ENCODE measurements at regions not wholly inside any gene's neighbourhood (a gene's known extent, or its start where the extent isn't known, plus 50 kb on each side); places are given as distances from the start of the nearest gene placed in this dataset.

GRCh38 chr3:111284503-111285183, 213.0 kb downstream of the NECTIN3 start:
- Histone ChIP-seq H3K9ac (ENCODE audit: control insufficient read depth, extremely low read depth, insufficient read depth, low read length) (no peak overlapping the region), H2AFZ (ENCODE audit: control insufficient read depth, low read length) (no peak overlapping the region), H3K36me3 (ENCODE audit: control insufficient read depth in 2 of 2, extremely low read depth in 1 of 2, insufficient read depth in 2 of 2, low read length in 2 of 2) (no peaks in the 10 kb centered on the region), H3K27me3 (ENCODE audit: control insufficient read depth, extremely low read depth, insufficient read depth, low read length) (no peaks in the 10 kb centered on the region), H3K4me1 (ENCODE audit: control insufficient read depth, extremely low read depth, insufficient read depth, low read length) (no peaks in the 10 kb centered on the region), H3K9me1 (ENCODE audit: control insufficient read depth, extremely low read depth, insufficient read depth, low read length) (no peaks in the 10 kb centered on the region), H3K79me2 (ENCODE audit: control insufficient read depth, insufficient read depth, low read length) (no peaks in the 10 kb centered on the region), H3K27ac (ENCODE audit: control insufficient read depth, insufficient read depth, low read length) (no peak overlapping the region), H3K4me2 (ENCODE audit: control insufficient read depth, extremely low read depth, insufficient read depth, low read depth, low read length) (no peak overlapping the region), H3K4me3 (ENCODE audit: control insufficient read depth in 2 of 3, extremely low read depth in 1 of 3, insufficient read depth in 2 of 3, low read depth in 1 of 3, low read length in 3 of 3) (no peak overlapping the region), H3K9me3 (ENCODE audit: control insufficient read depth, low read depth, low read length) (no peaks in the 10 kb centered on the region), H4K20me1 (ENCODE audit: control insufficient read depth, extremely low read depth, insufficient read depth, low read length) (no peaks in the 10 kb centered on the region)
- no peak for FAIRE-seq
- dilution Hi-C loops (cut with MboI; ENCODE audit: extremely low pct_ligation_motif_present, low sequenced_read_pairs): no loop called here
- TF ChIP-seq CTCF (optimal IDR thresholded peaks at IDR 0.05 in 1 of 3, IDR thresholded peaks at IDR 0.05 in 1 of 3, conservative IDR thresholded peaks at IDR 0.05 in 1 of 3; ENCODE audit: extremely low read depth in 1 of 3, insufficient read depth in 2 of 3, low read length in 3 of 3) (no peak), EZH2 (IDR thresholded peaks at IDR 0.05; ENCODE audit: low read length) (no peak)
- DNase-seq (ENCODE audit: low read depth, low spot score): no peak

DNA sequence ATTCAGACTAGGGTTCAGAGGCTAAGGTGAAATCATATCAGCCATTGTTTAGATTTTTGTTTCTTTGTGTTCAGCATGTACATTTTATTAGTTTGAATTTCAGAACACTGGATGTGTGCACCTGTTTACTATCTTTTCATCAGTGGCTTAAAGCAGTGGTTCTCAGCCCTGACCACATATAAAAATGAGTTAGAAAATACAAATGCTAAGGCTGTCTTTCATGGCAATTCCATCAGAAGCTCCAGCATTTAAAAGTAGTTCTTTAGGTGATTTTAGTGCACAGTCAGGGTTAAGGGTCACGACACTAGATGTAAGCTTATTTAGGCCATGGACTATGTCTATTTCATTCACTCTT, 213.5 kb downstream of the NECTIN3 start:
- Histone ChIP-seq H4K20me1 (ENCODE audit: control insufficient read depth, extremely low read depth, insufficient read depth, low read length) (no peaks in the 10 kb centered on the region), H3K4me3 (ENCODE audit: control insufficient read depth in 2 of 3, extremely low read depth in 1 of 3, insufficient read depth in 2 of 3, low read depth in 1 of 3, low read length in 3 of 3) (no peak overlapping the region), H3K36me3 (ENCODE audit: control insufficient read depth in 2 of 2, extremely low read depth in 1 of 2, insufficient read depth in 2 of 2, low read length in 2 of 2) (no peaks in the 10 kb centered on the region), H2AFZ (ENCODE audit: control insufficient read depth, low read length) (no peak overlapping the region), H3K27ac (ENCODE audit: control insufficient read depth, insufficient read depth, low read length) (no peak overlapping the region), H3K9ac (ENCODE audit: control insufficient read depth, extremely low read depth, insufficient read depth, low read length) (no peak overlapping the region), H3K9me1 (ENCODE audit: control insufficient read depth, extremely low read depth, insufficient read depth, low read length) (no peaks in the 10 kb centered on the region), H3K9me3 (ENCODE audit: control insufficient read depth, low read depth, low read length) (no peaks in the 10 kb centered on the region), H3K4me2 (ENCODE audit: control insufficient read depth, extremely low read depth, insufficient read depth, low read depth, low read length) (no peak overlapping the region), H3K79me2 (ENCODE audit: control insufficient read depth, insufficient read depth, low read length) (no peaks in the 10 kb centered on the region), H3K4me1 (ENCODE audit: control insufficient read depth, extremely low read depth, insufficient read depth, low read length) (no peaks in the 10 kb centered on the region), H3K27me3 (ENCODE audit: control insufficient read depth, extremely low read depth, insufficient read depth, low read length) (no peaks in the 10 kb centered on the region)
- DNase-seq (ENCODE audit: low read depth, low spot score): no peak
- no peak for FAIRE-seq
- dilution Hi-C loops (cut with MboI; ENCODE audit: extremely low pct_ligation_motif_present, low sequenced_read_pairs): no loop called here
- TF ChIP-seq CTCF (optimal IDR thresholded peaks at IDR 0.05 in 1 of 3, IDR thresholded peaks at IDR 0.05 in 1 of 3, conservative IDR thresholded peaks at IDR 0.05 in 1 of 3; ENCODE audit: extremely low read depth in 1 of 3, insufficient read depth in 2 of 3, low read length in 3 of 3) (no peak), EZH2 (IDR thresholded peaks at IDR 0.05; ENCODE audit: low read length) (no peak)
